Ovary (tissue), 1 donor: ENCODE measurements at regions not wholly inside any gene's neighbourhood (a gene's known extent, or its start where the extent isn't known, plus 50 kb on each side); places are given as distances from the start of the nearest gene placed in this dataset.

Experiments
- EP300 ChIP-seq: sonication (generic); formaldehyde crosslinking; IDR thresholded peaks from one replicate; pipeline ENCODE4 v1.6.1; 2017; ENCODE audit warnings: antibody characterized with exemption
- POLR2A ChIP-seq: fragments of 450-650 bp; IDR thresholded peaks from one replicate; pipeline ENCODE4 v1.6.1; 2017; ENCODE audit warnings: antibody characterized with exemption, mild to moderate bottlenecking, moderate library complexity

DNA sequence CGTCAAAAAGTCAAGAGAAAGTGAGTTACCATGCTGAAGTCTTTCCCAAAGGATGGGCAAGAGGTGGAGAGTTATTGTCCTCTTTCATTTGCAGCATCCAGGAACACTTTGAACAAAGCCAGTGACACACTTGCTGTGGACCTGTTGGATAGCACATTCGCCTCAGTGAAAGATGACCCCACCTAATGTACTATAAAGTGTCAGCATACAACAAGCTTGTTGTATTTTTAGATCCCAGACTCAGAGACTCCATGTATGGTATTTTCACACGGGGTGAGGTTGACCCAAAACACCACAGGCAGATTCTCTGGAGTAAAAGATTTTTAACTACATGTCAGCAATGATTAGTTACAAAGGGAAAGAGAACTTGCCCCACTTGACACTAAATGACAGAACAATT, 273.8 kb downstream of the PTBP2 start:
- TF ChIP-seq POLR2A (no peak), EP300 (no peak)
